B cell (primary cell): ENCODE measurements at regions not wholly inside any gene's neighbourhood (a gene's known extent, or its start where the extent isn't known, plus 50 kb on each side); places are given as distances from the start of the nearest gene placed in this dataset.

Source experiments
- ATAC-seq: fragments of 200-7000 bp; cut with Tn5 transposase; one replicate; pipeline ENCODE4 v1.10.0; 2021; ENCODE audit warnings: low read depth, mild to moderate bottlenecking, moderate number of reproducible peaks, moderate library complexity
- CTCF ChIA-PET: fragments of 350-600 bp; sonication (Branson Sonifier 250); formaldehyde crosslinking; loops from one replicate; lab custom pipeline; 2021; ENCODE audit warnings: antibody characterized with exemption, inconsistent platforms; lab: Charles Lee
- POLR2A ChIA-PET: fragments of 350-600 bp; sonication (Branson Sonifier 250); formaldehyde crosslinking; loops from one replicate; lab custom pipeline; 2021; ENCODE audit warnings: antibody characterized with exemption; lab: Charles Lee
- DNase-seq: peaks from one replicate; pipeline ENCODE4 v3.0.0; 2013
- H2AFZ ChIP-seq: 2 replicates; pipeline ENCODE4 v1.6.1; 2012; ENCODE audit warnings: mild to moderate bottlenecking, low read depth, low read length; ENCODE audit not compliant: insufficient read depth, poor library complexity, severe bottlenecking
- H3K27ac ChIP-seq, 2 donors: 1 replicate in 1 of 2; 2 replicates in 1 of 2; pipeline ENCODE4 v1.5.1; 2012 to 2013; ENCODE audit warnings: low read length in 2 of 2, mild to moderate bottlenecking in 2 of 2, moderate library complexity in 1 of 2
- H3K27me3 ChIP-seq, 4 experiments: fragments of 200-600 bp in 1 of 4; sonication (generic) in 1 of 4; replicated peaks in 1 of 4; 1 replicate in 2 of 4; 2 replicates in 2 of 4; pipeline versions ENCODE4 v1.6.1 to v1.7.0; 2013 to 2016; ENCODE audit warnings: low read length in 3 of 4, mild to moderate bottlenecking in 2 of 4, mixed read lengths in 1 of 4, moderate library complexity in 1 of 4; ENCODE audit not compliant: insufficient read depth in 4 of 4, control insufficient read depth in 3 of 4; ENCODE audit errors: control extremely low read depth in 1 of 4
- H3K36me3 ChIP-seq, 2 experiments: replicated peaks in 1 of 2; 1 replicate in 1 of 2; 2 replicates in 1 of 2; pipeline versions ENCODE4 v1.6.1 to v1.7.1; 2013; ENCODE audit warnings: low read length in 1 of 2; ENCODE audit not compliant: insufficient read depth in 2 of 2, control insufficient read depth in 1 of 2; ENCODE audit errors: control extremely low read depth in 1 of 2, extremely low read depth in 1 of 2
- H3K4me1 ChIP-seq, 2 donors: fragments of 200-600 bp in 1 of 2; sonication (generic) in 1 of 2; 1 replicate in 1 of 2; 2 replicates in 1 of 2; pipeline versions ENCODE4 v1.5.1 to v1.6.1; 2013 to 2017; ENCODE audit warnings: low read length in 2 of 2; ENCODE audit not compliant: control insufficient read depth in 2 of 2, insufficient read depth in 2 of 2
- H3K4me2 ChIP-seq: replicated peaks from 2 replicates; pipeline ENCODE3; 2012; ENCODE audit warnings: mild to moderate bottlenecking, low read depth, low read length; ENCODE audit not compliant: poor library complexity, severe bottlenecking
- H3K4me3 ChIP-seq, 5 experiments: fragments of 200-600 bp in 1 of 5; sonication (generic) in 1 of 5; 1 replicate in 3 of 5; 2 replicates in 2 of 5; pipeline versions ENCODE4 v1.5.1 to v1.7.0; 2011 to 2016; ENCODE audit warnings: low read length in 4 of 5, mild to moderate bottlenecking in 4 of 5, low read depth in 2 of 5, control low read depth in 1 of 5, moderate library complexity in 1 of 5; ENCODE audit not compliant: insufficient read depth in 1 of 5; ENCODE audit errors: control extremely low read depth in 1 of 5, extremely low read depth in 1 of 5
- H3K79me2 ChIP-seq: fragments of 200-600 bp; sonication (generic); one replicate; pipeline ENCODE4 v1.6.0; 2016; ENCODE audit warnings: low read length; ENCODE audit not compliant: control insufficient read depth, insufficient read depth
- H3K9ac ChIP-seq: fragments of 200-600 bp; sonication (generic); 2 replicates; pipeline ENCODE4 v1.6.1; 2017; ENCODE audit warnings: mild to moderate bottlenecking, low read length, moderate library complexity
- H3K9me3 ChIP-seq, 3 donors: one replicate each; pipeline versions ENCODE4 v1.6.1 to v1.7.1; 2013; ENCODE audit warnings: low read length in 2 of 3; ENCODE audit not compliant: control insufficient read depth in 2 of 3, insufficient read depth in 1 of 3; ENCODE audit errors: control extremely low read depth in 1 of 3
- H4K20me1 ChIP-seq: 2 replicates; pipeline ENCODE4 v1.6.0; 2012; ENCODE audit warnings: mild to moderate bottlenecking, low read length; ENCODE audit not compliant: insufficient read depth, control insufficient read depth, poor library complexity, severe bottlenecking
- H3K27ac Mint-ChIP-seq: one replicate; pipeline ENCODE4 v1.8.0; 2021; ENCODE audit warnings: mixed read lengths
- H3K27me3 Mint-ChIP-seq: one replicate; pipeline ENCODE4 v1.8.0; 2021; ENCODE audit warnings: mixed read lengths
- H3K4me1 Mint-ChIP-seq: one replicate; pipeline ENCODE4 v1.8.0; 2021; ENCODE audit warnings: mixed read lengths
- H3K4me3 Mint-ChIP-seq: one replicate; pipeline ENCODE4 v1.8.0; 2021; ENCODE audit warnings: mixed read lengths
- H3K9me3 Mint-ChIP-seq: one replicate; pipeline ENCODE4 v1.8.0; 2022; ENCODE audit warnings: mixed read lengths; ENCODE audit not compliant: insufficient read depth
- EZH2 ChIP-seq: IDR thresholded peaks from 2 replicates; pipeline ENCODE4 v1.6.1; 2012; ENCODE audit warnings: borderline replicate concordance, low read depth, mild to moderate bottlenecking, moderate library complexity, low read length; ENCODE audit not compliant: insufficient read depth, poor library complexity, severe bottlenecking
- WGBS: methylation state at CpG from one replicate; pipeline ENCODE4 v1.1.5; 2013; ENCODE audit warnings: missing lambda C conversion rate; ENCODE audit not compliant: insufficient coverage; 5-methylcytosine and 5-hydroxymethylcytosine counted together
- intact Hi-C: fragments of 100-400 bp; cut with micrococcal nuclease; formaldehyde crosslinking; loops from one replicate; pipeline ENCODE4 v1.10.0; 2022
- TF ChIP-seq, protein P1 (sequence below): fragments of 200-600 bp; IDR thresholded peaks from one replicate; pipeline ENCODE4 v1.8.0; 2022; ENCODE audit warnings: antibody characterized with exemption, mild to moderate bottlenecking

DNA sequence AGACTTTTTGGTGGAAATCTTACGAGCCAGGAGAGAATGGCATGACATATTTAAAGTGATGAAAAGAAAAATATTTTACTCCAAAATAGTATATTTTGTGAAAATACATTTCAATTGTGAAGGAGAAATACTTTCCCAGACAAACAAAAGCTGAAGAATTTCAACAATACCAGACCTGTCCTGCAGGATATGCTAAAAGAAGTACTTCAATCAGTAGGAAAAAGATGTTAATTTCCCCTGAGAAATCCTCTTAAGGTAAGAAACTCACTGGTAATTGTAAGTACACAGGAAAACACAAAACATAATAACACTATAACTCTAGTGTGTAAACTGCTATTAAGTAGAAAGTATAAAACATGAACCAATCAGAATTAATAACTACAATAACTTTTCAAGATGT lies 341.8 kb upstream of the GJE1 start:
- peaks cover 5% of the 10 kb centered on the region for H3K9me3 Mint-ChIP-seq
- Histone ChIP-seq H3K9me3 (no peaks in the 10 kb centered on the region), H2AFZ (no peak overlapping the region), H3K36me3 (no peaks in the 10 kb centered on the region), H3K79me2 (no peaks in the 10 kb centered on the region), H3K27me3 (no peaks in the 10 kb centered on the region), H3K4me3 (no peak overlapping the region), H3K27ac (no peak overlapping the region), H3K4me2 (no peak overlapping the region), H4K20me1 (no peaks in the 10 kb centered on the region), H3K9ac (no peak overlapping the region), H3K4me1 (no peaks in the 10 kb centered on the region)
- no peaks in the 10 kb centered on the region for H3K27me3 Mint-ChIP-seq
- ChIA-PET CTCF (no interaction called here), POLR2A (no interaction called here)
- H3K4me3 Mint-ChIP-seq: no peak overlapping the region
- TF ChIP-seq, protein P1, sequence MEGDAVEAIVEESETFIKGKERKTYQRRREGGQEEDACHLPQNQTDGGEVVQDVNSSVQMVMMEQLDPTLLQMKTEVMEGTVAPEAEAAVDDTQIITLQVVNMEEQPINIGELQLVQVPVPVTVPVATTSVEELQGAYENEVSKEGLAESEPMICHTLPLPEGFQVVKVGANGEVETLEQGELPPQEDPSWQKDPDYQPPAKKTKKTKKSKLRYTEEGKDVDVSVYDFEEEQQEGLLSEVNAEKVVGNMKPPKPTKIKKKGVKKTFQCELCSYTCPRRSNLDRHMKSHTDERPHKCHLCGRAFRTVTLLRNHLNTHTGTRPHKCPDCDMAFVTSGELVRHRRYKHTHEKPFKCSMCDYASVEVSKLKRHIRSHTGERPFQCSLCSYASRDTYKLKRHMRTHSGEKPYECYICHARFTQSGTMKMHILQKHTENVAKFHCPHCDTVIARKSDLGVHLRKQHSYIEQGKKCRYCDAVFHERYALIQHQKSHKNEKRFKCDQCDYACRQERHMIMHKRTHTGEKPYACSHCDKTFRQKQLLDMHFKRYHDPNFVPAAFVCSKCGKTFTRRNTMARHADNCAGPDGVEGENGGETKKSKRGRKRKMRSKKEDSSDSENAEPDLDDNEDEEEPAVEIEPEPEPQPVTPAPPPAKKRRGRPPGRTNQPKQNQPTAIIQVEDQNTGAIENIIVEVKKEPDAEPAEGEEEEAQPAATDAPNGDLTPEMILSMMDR: no peak
- no peak for TF ChIP-seq EZH2
- intact Hi-C loops: no loop called here
- H3K27ac Mint-ChIP-seq: no peak overlapping the region
- DNase-seq: no peak
- ATAC-seq: no peak
- WGBS: no CpG with 5 or more reads among the region's 1 CpG
- H3K4me1 Mint-ChIP-seq: no peaks in the 10 kb centered on the region

DNA sequence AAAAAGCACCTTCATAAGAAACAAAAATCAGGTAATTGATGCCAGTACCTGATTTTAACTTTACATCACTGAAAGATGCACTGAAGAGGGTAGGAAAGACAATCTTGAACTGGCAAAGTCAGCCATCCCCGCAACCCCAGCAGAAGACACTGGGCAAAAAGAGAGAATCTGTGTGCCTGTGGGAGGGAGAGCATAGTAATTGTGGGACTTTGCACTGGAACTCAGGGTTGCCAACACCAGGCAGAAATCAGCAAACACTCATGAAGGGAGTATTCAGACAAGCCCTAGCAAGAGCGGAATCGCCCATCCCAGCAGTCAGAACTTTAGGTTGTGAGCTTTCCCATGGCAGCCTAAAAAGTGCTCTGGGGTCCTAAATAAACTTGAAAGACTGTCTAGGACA lies 344.6 kb upstream of the GJE1 start:
- Histone ChIP-seq H2AFZ (no peak overlapping the region), H3K4me3 (no peak overlapping the region), H3K9me3 (no peaks in the 10 kb centered on the region), H4K20me1 (no peaks in the 10 kb centered on the region), H3K4me2 (no peak overlapping the region), H3K36me3 (no peaks in the 10 kb centered on the region), H3K79me2 (no peaks in the 10 kb centered on the region), H3K4me1 (no peaks in the 10 kb centered on the region), H3K9ac (no peak overlapping the region), H3K27me3 (no peaks in the 10 kb centered on the region), H3K27ac (no peak overlapping the region)
- TF ChIP-seq, protein P1: no peak
- no peak for TF ChIP-seq EZH2
- ChIA-PET POLR2A (no interaction called here), CTCF (no interaction called here)
- Mint-ChIP-seq H3K4me3 (no peak overlapping the region), H3K9me3 (no peaks in the 10 kb centered on the region), H3K27me3 (no peaks in the 10 kb centered on the region), H3K27ac (no peak overlapping the region), H3K4me1 (no peaks in the 10 kb centered on the region)
- DNase-seq (no peak), ATAC-seq (no peak)
- intact Hi-C loops: no loop called here
- WGBS: 96% methylated on average over 3 of the region's 3 CpGs
